ENCODE measurements at regions not wholly inside any gene's neighbourhood (a gene's known extent, or its start where the extent isn't known, plus 50 kb on each side); places are given as distances from the start of the nearest gene placed in this dataset.

- no peak for TF ChIP-seq EZH2 (IDR thresholded peaks at IDR 0.05; ENCODE audit: insufficient read depth, low read length)
- TF ChIP-seq, protein P1, sequence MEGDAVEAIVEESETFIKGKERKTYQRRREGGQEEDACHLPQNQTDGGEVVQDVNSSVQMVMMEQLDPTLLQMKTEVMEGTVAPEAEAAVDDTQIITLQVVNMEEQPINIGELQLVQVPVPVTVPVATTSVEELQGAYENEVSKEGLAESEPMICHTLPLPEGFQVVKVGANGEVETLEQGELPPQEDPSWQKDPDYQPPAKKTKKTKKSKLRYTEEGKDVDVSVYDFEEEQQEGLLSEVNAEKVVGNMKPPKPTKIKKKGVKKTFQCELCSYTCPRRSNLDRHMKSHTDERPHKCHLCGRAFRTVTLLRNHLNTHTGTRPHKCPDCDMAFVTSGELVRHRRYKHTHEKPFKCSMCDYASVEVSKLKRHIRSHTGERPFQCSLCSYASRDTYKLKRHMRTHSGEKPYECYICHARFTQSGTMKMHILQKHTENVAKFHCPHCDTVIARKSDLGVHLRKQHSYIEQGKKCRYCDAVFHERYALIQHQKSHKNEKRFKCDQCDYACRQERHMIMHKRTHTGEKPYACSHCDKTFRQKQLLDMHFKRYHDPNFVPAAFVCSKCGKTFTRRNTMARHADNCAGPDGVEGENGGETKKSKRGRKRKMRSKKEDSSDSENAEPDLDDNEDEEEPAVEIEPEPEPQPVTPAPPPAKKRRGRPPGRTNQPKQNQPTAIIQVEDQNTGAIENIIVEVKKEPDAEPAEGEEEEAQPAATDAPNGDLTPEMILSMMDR (IDR thresholded peaks at IDR 0.05; ENCODE audit: insufficient read depth, low read depth, low read length) = no peak
Measured at GRCh38 chr2:120912101-120912985, 176.7 kb downstream of the GLI2 start.
